ENCODE measurements at regions not wholly inside any gene's neighbourhood (a gene's known extent, or its start where the extent isn't known, plus 50 kb on each side); places are given as distances from the start of the nearest gene placed in this dataset.
"Not testable (repeated sequence)": the region's sequence is repeated elsewhere in the genome, so short reads cannot be mapped to it uniquely, and the experiment has no call there.

DNA sequence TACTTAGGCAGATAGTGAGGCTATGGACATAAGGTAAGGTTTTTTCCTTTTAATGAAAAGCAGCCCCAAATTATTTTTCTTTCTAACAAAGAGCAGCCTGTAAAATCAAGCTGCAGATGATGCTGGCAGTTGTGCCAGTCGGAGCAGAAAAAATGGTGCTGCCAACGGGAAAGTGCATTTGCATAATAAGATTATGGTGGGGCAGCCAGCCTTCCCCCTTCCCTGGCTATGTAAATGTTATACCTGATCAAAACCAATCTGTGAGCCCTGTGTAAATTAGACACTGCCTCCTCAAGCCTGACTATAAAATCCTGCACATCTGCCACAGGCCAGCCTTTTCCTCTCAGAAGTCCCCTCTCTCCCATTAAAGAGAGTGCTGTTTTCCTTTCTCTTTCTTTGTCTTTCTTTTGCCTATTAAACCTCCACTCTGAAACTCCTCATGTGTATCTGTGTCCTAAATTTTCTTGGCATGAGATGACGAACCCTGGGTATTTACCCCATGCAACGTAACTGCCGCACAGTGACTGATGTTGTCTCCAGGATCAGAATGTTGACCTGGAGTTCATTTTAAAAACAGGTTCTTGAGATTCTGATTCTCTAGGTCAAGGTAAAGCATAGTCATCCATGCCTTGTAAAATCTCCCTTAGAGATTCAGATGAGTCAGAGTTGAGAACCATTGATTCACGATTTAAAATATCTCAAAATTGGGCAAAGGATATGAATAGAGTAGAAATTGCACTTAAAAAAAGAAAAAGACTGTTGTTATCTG, 167.3 kb upstream of the C1GALT1 start:
- H3K4me1 Mint-ChIP-seq: no peaks in the 10 kb centered on the region
- peaks cover 2 to 4% of the 10 kb centered on the region in 2 donors for H3K36me3 Mint-ChIP-seq
- H3K4me3 Mint-ChIP-seq: no peak overlapping the region
- H3K27ac Mint-ChIP-seq: no peak overlapping the region
- peaks cover 28 to 40% of the 10 kb centered on the region in 2 donors for H3K27me3 Mint-ChIP-seq
- peaks cover 0 to 3% of the 10 kb centered on the region in 2 donors for H3K9me3 Mint-ChIP-seq
- DNase-seq (no peak), ATAC-seq (replicated peaks) (no peak)

DNA sequence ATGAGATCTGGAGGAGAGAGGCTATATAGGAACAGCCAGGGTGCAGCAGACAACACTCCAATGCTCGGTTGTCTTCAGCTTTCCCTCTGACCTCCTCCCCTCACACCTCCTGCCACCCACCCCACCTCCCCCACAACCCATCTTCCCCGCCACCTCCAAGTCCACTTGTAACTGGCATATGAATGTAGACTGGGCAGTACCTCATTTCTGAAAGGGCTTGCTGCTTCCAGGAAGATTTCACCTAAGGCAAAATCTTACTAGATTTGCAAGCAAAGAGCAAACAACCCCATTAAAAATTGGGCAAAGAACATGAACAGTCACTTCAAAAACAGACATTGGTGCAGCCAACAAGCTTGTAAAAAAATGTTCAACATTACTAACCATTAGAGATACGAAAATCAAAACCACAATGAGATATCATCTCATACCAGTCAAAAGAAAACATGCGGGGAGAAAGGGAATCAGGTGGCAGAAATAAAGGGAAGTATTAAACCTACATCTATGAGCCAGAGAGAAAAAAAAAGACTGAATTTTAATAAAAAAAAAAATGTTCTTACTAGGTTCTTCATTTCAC, 164.6 kb upstream of the C1GALT1 start:
- no peak overlapping the region for H3K27ac Mint-ChIP-seq

DNA sequence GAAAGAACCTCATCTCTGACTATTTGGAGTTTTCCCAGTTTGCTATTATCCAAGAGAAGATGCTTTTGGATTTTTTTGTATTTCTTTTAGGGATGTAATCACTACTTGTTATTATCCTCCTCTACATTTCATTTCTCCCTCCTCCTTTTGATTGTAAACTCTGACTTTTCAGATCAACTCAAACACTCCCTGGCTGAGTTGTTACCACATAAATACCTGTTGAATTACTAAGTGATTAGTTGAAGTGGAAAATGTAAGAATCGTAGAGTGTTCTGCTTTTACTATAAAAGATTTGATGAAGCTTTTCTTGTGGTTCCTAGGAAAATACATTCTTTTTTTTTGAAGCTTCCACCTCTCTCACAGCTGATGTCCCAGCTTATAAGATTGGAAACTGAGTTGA, 164.1 kb upstream of the C1GALT1 start:
- Mint-ChIP-seq H3K9me3 (peaks cover 0 to 1% of the 10 kb centered on the region in 2 donors), H3K27me3 (peaks cover 15 to 28% of the 10 kb centered on the region in 2 donors), H3K4me3 (no peak overlapping the region), H3K36me3 (no peaks in the 10 kb centered on the region), H3K4me1 (no peaks in the 10 kb centered on the region), H3K27ac (no peak overlapping the region)
- DNase-seq: no peak
- ATAC-seq (replicated peaks): no peak

More for the DNA sequence above, 164.6 kb upstream of the C1GALT1 start:
- peaks cover 10 to 28% of the 10 kb centered on the region in 2 donors for H3K27me3 Mint-ChIP-seq
- H3K36me3 Mint-ChIP-seq: no peaks in the 10 kb centered on the region
- H3K4me3 Mint-ChIP-seq: no peak overlapping the region
- ATAC-seq (replicated peaks) (no peak), DNase-seq (no peak)
- no peaks in the 10 kb centered on the region for H3K4me1 Mint-ChIP-seq
- H3K9me3 Mint-ChIP-seq: peaks cover 0 to 1% of the 10 kb centered on the region in 2 donors

DNA sequence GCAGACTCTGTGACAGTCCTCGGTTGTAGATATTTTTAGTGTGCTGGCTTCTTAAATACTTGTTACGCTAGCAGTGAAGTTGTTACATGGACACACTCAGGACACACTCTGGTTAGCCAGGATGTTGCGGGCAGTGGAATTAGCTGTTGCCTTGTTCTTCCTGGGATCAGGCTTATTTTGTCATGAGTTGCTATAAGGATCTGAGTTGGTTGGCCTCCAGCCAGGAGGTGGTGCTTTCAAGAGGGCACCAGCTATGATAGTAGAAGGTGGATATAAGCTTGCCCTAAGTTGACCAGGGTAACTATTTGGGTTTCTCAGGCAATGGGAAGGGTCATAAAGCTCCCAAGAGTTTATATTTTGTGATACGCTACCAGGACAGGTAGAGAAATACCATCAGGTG, 150.1 kb upstream of the C1GALT1 start:
- Mint-ChIP-seq H3K36me3 (no peaks in the 10 kb centered on the region), H3K9me3 (peaks cover 0 to 4% of the 10 kb centered on the region in 2 donors), H3K27me3 (peaks cover 45 to 67% of the 10 kb centered on the region in 2 donors), H3K4me3 (no peak overlapping the region), H3K4me1 (no peaks in the 10 kb centered on the region), H3K27ac (no peak overlapping the region)
- DNase-seq (no peak), ATAC-seq (replicated peaks) (no peak)

DNA sequence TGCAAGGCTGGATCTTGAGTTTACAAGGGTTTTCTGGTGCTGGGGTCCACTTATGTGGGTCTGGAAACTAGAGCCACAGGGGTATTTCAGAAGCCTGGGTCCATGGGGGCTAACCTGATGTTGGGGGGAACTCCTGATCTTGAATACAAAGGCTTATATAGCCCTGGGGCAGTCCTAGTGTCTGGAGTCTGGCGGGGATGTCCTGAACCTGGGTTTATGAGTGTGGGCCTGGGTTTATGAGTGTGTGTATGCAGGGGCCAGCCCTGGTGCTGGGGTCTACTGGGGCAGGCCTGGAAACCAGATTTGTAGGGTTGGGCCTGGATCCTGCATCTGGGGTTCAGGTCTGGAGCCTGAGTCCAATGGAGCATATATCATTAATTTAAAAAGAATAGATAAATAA, 146.5 kb upstream of the C1GALT1 start:
- Mint-ChIP-seq H3K4me1 (no peaks in the 10 kb centered on the region), H3K36me3 (no peaks in the 10 kb centered on the region), H3K27me3 (peaks cover 46 to 63% of the 10 kb centered on the region in 2 donors), H3K27ac (no peak overlapping the region), H3K9me3 (no peaks in the 10 kb centered on the region), H3K4me3 (no peak overlapping the region)
- DNase-seq: no peak
- no peak for ATAC-seq (replicated peaks)

DNA sequence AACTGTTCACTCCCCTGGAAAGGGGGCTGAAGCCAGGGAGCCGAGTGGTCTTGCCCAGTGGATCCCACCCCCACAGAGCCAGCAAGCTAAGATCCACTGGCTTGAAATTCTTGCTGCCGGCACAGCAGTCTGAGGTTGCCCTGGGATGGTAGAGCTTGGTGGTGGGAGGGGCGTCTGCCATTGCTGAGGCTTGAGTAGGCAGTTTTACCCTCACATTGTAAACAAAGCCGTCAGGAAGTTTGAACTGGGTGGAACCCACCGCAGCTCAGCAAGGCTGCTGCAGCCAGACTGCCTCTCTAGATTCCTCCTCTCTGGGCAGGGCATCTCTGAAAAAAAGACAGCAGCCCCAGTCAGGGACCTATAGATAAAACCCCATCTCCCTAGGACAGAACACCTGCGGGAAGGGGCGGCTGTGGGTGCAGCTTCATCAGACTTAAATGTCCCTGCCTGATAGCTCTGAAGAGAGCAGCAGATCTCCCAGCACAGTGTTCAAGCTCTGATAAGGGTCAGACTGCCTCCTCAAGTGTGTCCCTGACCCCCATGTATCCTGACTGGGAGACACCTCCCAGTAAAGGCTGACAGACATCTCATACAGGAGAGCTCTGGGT, 140.0 kb upstream of the C1GALT1 start:
- H3K4me1 Mint-ChIP-seq; H3K4me3 Mint-ChIP-seq; H3K9me3 Mint-ChIP-seq; H3K27ac Mint-ChIP-seq; H3K36me3 Mint-ChIP-seq; DNase-seq; ATAC-seq (replicated peaks): not testable (repeated sequence)
- H3K27me3 Mint-ChIP-seq: peaks cover 26 to 30% of the 10 kb centered on the region in 2 donors

DNA sequence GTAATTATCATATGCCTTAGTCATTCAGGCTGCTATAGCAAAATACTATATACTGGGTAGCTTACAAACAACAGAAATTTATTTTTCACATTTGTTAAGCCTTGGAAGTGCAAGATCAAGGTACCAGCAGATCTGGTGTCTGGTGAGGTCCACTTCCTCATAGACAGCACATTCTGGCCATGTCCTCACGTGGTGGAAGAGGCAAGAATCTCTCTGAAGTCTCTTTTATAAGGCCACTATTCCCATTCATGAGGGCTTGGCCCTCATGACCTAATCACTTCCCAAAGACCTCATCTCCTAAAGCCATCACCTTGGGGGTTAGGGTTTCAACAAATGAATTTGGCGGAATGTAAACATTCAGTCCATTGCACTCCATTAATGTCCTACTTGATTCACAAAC, 137.5 kb upstream of the C1GALT1 start:
- peaks cover 18 to 19% of the 10 kb centered on the region in 2 donors for H3K27me3 Mint-ChIP-seq
- H3K4me3 Mint-ChIP-seq: no peak overlapping the region
- H3K27ac Mint-ChIP-seq: no peak overlapping the region
- H3K4me1 Mint-ChIP-seq: no peaks in the 10 kb centered on the region
- ATAC-seq (replicated peaks) (no peak), DNase-seq (no peak)
- peaks cover 8 to 11% of the 10 kb centered on the region in 2 donors for H3K9me3 Mint-ChIP-seq
- H3K36me3 Mint-ChIP-seq: peaks cover 3 to 4% of the 10 kb centered on the region in 2 donors

DNA sequence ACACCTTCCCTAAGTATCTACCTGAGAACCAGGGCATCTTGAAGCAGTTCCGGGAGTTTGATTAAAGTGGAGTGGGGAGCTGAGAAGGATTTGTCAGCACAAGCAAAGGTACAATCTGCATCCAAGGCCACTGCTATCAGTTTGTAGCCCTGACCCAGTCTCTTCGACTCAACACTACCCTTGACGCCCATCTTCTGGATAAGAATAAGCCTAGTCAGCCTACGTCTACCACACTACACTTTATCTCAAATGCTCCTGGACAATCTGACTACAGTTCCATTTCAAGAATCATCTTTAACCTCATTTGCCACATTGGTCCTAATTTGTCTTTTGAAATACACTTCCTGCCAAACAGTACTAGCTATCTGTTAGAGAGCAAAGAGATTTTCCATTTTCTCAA, 134.1 kb upstream of the C1GALT1 start:
- peaks cover 14 to 18% of the 10 kb centered on the region in 2 donors for H3K9me3 Mint-ChIP-seq
- H3K27ac Mint-ChIP-seq: no peak overlapping the region
- peaks cover 8 to 10% of the 10 kb centered on the region in 2 donors for H3K36me3 Mint-ChIP-seq
- ATAC-seq (replicated peaks) (no peak), DNase-seq (no peak)
- no peak overlapping the region for H3K4me3 Mint-ChIP-seq
- H3K4me1 Mint-ChIP-seq: peaks cover 6 to 9% of the 10 kb centered on the region in 2 donors
- peaks cover 7 to 8% of the 10 kb centered on the region in 2 donors for H3K27me3 Mint-ChIP-seq

DNA sequence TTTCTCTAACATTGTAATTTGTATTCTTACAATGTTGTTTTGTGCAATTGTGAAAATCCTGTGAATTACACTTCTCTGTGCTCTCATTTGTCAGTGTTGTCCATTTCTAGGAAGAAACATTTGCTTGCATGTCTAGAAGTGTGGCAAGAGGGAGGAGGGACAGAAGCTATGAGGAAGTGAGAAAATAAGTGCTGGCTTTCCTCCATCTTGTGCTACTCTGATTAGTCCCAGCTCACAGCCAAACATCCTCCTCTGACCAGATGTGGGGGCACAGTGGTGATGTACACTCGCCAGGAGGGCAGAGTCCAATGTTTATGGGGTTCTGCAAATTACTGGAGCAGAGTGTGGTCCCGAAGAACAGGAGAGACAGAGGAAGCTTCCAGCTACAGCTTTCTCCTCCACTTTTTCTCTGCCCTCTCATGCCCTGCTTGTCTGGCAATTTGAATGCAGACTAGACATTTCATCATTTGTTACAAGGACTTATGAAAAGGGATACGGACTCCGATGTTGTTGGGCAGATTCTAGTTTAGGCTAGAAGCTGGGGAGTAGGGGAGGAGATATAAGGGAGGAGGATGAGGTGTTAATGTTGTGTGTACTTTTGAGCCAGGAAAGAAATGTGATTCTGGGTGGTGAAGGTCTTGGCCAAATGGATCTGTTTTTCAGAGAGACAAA, 131.0 kb upstream of the C1GALT1 start:
- ATAC-seq (replicated peaks) (peak; percentile 94 to 96), DNase-seq (peak; percentile 9)
- Mint-ChIP-seq H3K27ac (peak overlapping the region; percentile 94), H3K27me3 (peaks cover 4 to 7% of the 10 kb centered on the region in 2 donors), H3K4me3 (no peak overlapping the region), H3K4me1 (peaks cover 8 to 9% of the 10 kb centered on the region in 2 donors), H3K36me3 (peaks cover 8 to 10% of the 10 kb centered on the region in 2 donors), H3K9me3 (peaks cover 14 to 18% of the 10 kb centered on the region in 2 donors)

DNA sequence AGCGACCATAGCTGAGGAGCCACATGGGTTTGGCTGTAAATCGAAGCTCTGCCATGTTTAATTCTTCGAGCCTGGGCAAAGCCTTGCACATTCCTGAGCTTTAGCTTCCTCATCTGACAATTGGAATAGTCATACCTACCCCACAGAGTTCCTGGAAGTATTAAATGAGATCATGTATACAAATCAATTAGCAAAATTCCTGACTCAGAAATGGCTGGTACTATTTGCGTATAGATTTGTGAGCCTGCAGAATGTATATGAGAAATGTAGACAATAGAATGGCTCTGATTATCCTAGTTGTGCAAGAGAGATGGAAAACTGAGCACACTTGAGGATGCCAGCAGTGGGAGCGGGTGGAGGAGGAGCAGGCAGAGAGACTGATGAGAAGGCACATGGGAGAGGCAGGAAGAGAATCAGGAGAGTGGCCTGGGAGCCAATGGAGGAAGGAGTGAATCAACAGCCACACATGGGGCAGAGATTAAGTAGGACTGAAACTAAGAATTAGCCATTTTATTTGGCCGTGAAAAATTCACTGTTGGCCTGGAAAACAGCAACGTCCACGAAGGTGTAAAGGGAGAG, 128.0 kb upstream of the C1GALT1 start:
- no peak overlapping the region for H3K27ac Mint-ChIP-seq
- no peak overlapping the region for H3K4me3 Mint-ChIP-seq

DNA sequence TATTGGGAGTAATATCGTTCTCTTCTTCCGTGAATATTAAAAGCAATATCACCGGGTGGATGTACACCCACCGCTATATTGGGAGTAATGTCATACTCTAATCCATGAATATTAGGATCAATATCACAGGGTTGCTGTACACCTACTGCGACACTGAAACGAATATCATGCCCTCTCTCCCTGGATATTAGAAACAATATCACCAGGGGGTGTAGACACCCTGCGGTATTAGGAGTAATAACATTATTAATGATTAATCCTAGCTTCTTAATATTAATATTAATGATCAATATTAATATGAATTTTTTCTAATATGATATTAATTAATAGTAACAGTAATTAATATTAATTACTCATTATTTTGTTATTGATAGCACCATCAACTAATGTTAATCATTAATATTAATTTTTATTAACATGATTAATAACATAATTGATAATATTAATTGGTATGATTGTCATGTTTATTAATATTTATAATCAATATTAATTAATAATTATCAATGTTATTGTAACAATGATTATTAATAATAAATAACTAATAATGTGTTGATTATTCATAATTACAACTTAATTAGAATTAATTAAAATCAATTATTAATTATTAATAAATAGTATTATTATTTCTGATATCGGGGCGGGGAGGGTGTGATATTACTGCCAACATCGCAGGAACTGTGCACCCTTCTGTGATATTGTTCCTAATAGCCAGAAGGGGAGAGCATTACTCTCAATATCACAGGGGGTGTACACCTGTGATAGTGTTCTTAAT, 121.3 kb upstream of the C1GALT1 start:
- Mint-ChIP-seq H3K27me3 (peaks cover 15 to 17% of the 10 kb centered on the region in 2 donors), H3K36me3 (no peaks in the 10 kb centered on the region)
- no peak for ATAC-seq (replicated peaks)

More for the DNA sequence above, 128.0 kb upstream of the C1GALT1 start:
- peaks cover 4 to 7% of the 10 kb centered on the region in 2 donors for H3K36me3 Mint-ChIP-seq
- DNase-seq (no peak), ATAC-seq (replicated peaks) (no peak)
- H3K27me3 Mint-ChIP-seq: peaks cover 0 to 4% of the 10 kb centered on the region in 2 donors
- H3K9me3 Mint-ChIP-seq: peaks cover 6 to 7% of the 10 kb centered on the region in 2 donors
- peaks cover 8 to 9% of the 10 kb centered on the region in 2 donors for H3K4me1 Mint-ChIP-seq

DNA sequence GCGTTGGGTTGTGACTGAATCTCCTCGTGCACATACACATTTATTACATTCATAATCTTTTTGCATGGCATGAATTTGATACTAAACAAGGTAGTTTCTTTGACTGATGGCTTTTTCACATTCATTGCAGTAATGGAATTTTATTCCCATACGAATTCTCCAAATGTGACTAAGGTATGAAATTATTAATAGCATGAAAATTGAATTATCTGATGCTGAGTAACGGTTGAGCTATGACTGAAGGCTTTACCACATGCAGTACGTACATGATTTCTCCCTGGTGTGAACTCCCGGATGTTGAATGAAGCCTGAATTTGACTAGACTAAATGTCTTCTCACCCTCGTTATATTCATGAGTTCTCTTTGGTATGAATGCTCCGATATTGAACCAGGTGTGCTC, 104.4 kb upstream of the C1GALT1 start:
- Mint-ChIP-seq H3K27me3 (no peaks in the 10 kb centered on the region), H3K4me1 (no peaks in the 10 kb centered on the region), H3K9me3 (peaks cover 0 to 3% of the 10 kb centered on the region in 2 donors), H3K4me3 (no peak overlapping the region), H3K36me3 (no peaks in the 10 kb centered on the region), H3K27ac (no peak overlapping the region)
- DNase-seq (no peak), ATAC-seq (replicated peaks) (no peak)

More for the DNA sequence above, 121.3 kb upstream of the C1GALT1 start:
- H3K9me3 Mint-ChIP-seq: peaks cover 0 to 2% of the 10 kb centered on the region in 2 donors
- no peak overlapping the region for H3K27ac Mint-ChIP-seq
- no peak overlapping the region for H3K4me3 Mint-ChIP-seq
- no peak for DNase-seq
- no peaks in the 10 kb centered on the region for H3K4me1 Mint-ChIP-seq

DNA sequence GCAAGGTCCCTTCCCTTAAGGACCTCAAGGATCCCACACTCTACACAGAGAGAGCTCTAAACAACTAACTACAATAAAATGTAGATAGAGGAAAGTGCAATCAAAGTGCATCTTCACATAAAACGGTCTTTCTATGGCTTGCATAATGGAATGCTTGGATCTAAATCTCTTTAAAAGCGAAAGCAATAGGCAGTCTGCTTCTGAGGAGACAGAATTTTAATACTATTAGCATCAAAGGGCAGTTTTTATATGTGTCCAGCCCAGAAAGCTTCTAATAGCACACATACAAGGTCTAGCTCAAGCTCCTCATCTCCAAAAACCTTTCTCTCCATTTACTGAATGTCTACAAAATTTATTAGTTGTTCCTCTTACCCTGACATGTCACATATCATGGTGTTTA, 101.5 kb upstream of the C1GALT1 start:
- Mint-ChIP-seq H3K4me1 (no peaks in the 10 kb centered on the region), H3K27ac (no peak overlapping the region), H3K27me3 (peaks cover 8 to 11% of the 10 kb centered on the region in 2 donors), H3K4me3 (no peak overlapping the region), H3K9me3 (peaks cover 0 to 3% of the 10 kb centered on the region in 2 donors), H3K36me3 (no peaks in the 10 kb centered on the region)
- no peak for ATAC-seq (replicated peaks)
- no peak for DNase-seq
